SK-N-DZ (cell line): ENCODE measurements at regions not wholly inside any gene's neighbourhood (a gene's known extent, or its start where the extent isn't known, plus 50 kb on each side); places are given as distances from the start of the nearest gene placed in this dataset.

Experiments used
- DNase-seq: peaks from one replicate; pipeline ENCODE4 v3.0.0-alpha.2; 2015; ENCODE audit warnings: low spot score

GRCh38 chr7:110119883-110120581, 970.9 kb upstream of the LRRN3 start:
- DNase-seq: no peak

GRCh38 chr7:110129159-110129558, 961.8 kb upstream of the LRRN3 start:
- DNase-seq: no peak

GRCh38 chr7:110130669-110131068, 960.3 kb upstream of the LRRN3 start:
- no peak for DNase-seq

GRCh38 chr7:110131344-110131743, 959.6 kb upstream of the LRRN3 start:
- no peak for DNase-seq

GRCh38 chr7:110139056-110139455, 951.9 kb upstream of the LRRN3 start:
- no peak for DNase-seq

GRCh38 chr7:110142939-110143526, 947.9 kb upstream of the LRRN3 start:
- peak; percentile 26 for DNase-seq

- DNase-seq: no peak
These were observed 946.3 kb upstream of the LRRN3 start for GRCh38 chr7:110144599-110144998.

- DNase-seq: no peak
These were observed 942.9 kb upstream of the LRRN3 start for GRCh38 chr7:110148054-110148453.

- no peak for DNase-seq
These were observed 937.7 kb upstream of the LRRN3 start for GRCh38 chr7:110153222-110153621.

GRCh38 chr7:110156511-110156910, 934.4 kb upstream of the LRRN3 start:
- DNase-seq: no peak

GRCh38 chr7:110157631-110158362, 933.1 kb upstream of the LRRN3 start:
- no peak for DNase-seq

- DNase-seq: no peak
These were observed 922.9 kb upstream of the LRRN3 start for GRCh38 chr7:110168010-110168409.

GRCh38 chr7:110170841-110171240, 920.1 kb upstream of the LRRN3 start:
- DNase-seq: no peak

GRCh38 chr7:110177463-110177862, 913.5 kb upstream of the LRRN3 start:
- DNase-seq: no peak

GRCh38 chr7:110179037-110179436, 911.9 kb upstream of the LRRN3 start:
- DNase-seq: no peak

GRCh38 chr7:110181768-110182167, 909.2 kb upstream of the LRRN3 start:
- no peak for DNase-seq

GRCh38 chr7:110186334-110186733, 904.6 kb upstream of the LRRN3 start:
- no peak for DNase-seq

- DNase-seq: no peak
These were observed 902.9 kb upstream of the LRRN3 start for GRCh38 chr7:110187877-110188554.

GRCh38 chr7:110204527-110204926, 886.4 kb upstream of the LRRN3 start:
- DNase-seq: peak; percentile 11

GRCh38 chr7:110205899-110206298, 885.0 kb upstream of the LRRN3 start:
- no peak for DNase-seq

GRCh38 chr7:110209884-110210283, 881.0 kb upstream of the LRRN3 start:
- DNase-seq: no peak

- no peak for DNase-seq
These were observed 879.9 kb upstream of the LRRN3 start for GRCh38 chr7:110210941-110211608.
